GM18861 (cell line): ENCODE measurements at regions not wholly inside any gene's neighbourhood (a gene's known extent, or its start where the extent isn't known, plus 50 kb on each side); places are given as distances from the start of the nearest gene placed in this dataset.

ENCODE experiments used
- ATAC-seq: cut with Tn5 transposase; IDR thresholded peaks from one replicate; pipeline ENCODE4 v1.9.1; 2021; ENCODE audit not compliant: unreplicated experiment

DNA sequence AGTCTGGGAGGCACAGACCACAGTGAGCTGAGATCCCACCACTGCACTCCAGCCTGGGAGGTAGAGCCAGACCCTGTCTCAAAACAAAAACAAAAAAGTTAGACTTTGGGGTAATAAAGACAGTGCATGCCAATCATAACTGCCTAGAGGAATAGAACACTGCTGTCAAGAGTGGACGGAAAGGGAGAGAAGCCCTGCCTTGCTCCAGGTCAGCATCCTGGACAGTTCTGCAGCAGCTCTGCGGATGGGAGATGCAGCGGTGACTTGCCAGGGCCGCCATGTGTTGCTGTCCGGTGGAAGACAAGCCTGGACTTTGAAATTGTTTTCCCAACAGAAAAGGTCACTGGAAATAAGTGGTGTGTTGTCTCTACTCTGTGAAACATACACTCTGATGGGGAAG, 618.2 kb downstream of the TBC1D22A start:
- no peak for ATAC-seq

DNA sequence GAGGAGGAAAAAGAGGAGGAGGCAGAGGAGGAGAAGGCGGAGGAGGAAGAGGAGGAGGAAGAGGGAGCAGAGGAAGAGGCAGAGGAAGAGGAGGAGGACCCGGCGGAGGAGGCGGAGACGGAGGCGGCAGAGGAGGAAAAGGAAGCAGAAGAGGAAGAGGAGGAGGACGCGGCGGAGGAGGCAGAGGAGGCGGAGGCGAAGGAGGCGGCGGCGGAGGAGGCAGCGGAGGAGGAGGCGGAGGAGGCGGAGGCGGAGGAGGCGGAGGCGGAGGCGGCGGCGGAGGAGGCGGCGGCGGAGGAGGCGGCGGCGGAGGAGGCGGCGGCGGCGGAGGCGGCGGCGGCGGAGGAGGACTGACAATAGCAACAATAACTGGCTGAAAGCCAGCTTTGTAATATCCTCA, 616.6 kb downstream of the TBC1D22A start:
- no peak for ATAC-seq

DNA sequence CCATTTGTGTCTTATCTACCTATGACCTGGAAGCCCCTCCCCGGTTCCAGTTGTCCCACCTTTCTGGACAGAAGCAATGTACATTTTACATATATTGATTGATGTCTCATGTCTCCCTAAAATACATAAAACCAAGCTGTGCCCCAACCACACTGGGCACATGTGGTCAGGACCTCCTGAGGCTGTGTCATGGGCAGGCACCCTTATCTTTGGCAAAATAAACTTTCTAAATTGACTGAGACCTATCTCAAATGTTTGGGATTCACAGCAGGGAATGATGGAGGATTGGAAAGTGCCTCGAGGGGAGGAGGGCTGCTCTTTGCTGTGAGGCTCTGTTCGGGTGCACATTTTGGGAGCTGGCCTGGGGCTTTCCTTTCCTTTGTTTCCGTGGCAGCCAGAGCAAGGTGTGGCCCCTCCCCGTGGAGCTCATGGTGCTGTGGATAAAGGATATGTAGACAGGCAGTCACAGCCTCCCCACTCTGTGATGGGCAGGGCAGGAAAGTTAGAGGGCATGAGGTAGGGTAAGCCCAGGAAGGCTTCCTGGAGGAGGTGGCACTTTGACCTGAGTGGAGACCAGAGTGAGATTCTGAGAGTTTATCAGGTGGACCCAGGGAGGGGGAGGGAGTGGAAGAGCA, 615.6 kb downstream of the TBC1D22A start:
- ATAC-seq: no peak

DNA sequence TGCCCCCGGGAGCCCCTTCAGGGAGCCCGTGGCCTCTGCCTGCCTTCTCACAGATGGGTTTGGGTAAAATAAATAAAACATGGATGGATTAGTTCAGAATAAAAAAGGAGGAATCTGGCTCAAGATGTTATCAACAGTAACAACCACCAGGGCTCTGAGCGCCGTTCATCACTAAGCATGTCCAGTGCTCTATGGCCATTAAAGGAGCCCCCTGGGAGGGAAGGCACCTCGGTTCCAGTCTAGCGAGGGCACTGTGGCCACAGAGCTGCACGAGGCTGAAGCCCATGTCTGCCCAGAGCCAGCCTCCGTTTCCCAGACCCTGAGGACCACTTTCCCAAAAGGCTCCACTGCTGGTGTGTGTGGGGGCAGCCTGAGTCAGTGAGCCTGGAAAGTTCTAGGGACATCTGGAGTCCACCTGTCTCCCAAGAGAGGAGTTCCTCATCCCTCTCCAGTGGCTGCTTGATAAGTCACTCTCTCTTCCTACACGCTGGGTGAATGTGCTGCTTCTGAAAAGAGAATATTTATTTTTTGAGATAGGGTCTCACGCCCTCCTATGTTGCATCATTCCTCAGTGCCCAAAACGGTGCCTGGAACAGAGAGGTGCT, 614.6 kb downstream of the TBC1D22A start:
- ATAC-seq: no peak

DNA sequence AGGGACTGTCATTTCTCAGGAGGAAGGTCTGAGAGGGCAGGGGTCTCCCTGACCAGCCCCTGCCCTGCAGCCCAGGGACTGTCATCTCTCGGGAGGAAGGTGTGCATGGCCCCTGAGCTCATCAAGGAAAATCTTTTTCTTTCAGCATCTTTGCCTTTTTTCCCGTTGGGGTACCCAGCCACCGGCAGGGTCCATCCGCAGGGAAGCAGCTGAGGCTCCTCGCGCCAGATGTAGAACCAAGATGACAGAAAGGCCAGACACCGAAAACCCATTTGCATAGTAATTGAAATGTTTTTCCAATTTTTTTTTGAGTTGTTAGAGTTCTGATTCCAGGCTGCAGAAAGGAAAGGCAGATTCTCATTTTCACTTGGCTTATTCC, 613.9 kb downstream of the TBC1D22A start:
- ATAC-seq: no peak

DNA sequence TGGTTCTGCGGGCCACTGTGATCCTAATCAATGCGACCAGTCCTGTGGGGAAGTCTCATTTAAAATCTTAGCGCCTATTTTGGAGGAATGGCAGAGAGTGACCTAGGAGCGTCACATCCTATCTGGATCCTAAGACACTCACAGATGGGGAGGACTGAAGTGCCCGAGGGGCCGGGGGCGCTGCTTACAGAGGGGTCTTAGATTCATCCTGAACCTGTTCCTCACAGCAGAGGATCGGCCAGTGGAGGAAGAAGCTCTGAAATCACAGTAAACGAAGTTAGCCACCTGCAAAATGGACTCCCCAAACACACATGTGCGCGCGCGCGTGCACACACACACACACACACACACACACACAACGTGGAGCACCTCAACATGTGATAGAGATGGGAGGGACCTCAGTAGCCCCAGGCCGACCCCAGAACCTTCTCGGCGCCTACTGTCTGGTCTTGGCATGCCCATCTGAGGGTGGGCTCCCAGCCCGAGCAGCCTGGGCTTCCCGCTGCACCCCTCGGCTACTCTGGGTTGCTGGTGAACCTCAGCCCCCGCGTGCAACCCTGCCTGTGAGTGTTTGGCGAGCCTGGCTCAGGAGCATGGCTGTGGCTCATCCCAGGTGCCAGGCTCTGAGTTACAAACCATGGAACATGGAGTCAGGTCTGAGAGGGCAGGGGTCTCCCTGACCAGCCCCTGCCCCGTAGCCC, 613.3 kb downstream of the TBC1D22A start:
- ATAC-seq: no peak

DNA sequence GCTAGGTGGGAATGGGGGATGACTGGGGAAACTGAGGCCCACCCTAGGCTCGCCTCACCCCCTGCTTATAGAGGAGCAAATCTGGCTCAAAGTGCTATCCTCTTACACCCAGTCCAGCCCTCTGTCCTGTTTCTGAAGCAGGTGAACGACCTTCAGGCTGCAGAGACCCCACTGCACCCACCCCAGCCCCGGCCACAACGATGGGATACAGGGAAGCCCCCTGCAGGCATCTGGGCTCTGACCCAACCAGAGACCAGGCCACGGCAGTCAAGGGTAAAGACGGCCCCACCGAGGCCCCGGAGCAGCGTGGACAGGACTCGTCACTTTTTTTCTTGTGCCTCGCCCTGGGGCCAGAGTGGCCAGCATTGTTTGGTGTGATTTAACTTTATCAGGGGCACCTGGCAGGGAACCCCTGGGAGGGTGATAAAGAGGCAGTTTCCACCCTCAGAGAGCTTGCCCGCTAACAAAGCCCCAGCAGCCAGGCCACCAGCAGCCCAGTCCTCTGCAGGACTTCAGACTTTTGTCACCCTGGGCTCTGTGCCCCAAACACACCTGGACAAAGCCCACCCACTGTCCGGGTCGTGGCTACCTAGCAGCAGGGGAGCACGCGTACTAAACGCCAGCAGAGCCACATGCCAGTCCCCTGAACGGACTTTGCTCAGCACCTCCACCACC, 612.6 kb downstream of the TBC1D22A start:
- no peak for ATAC-seq

DNA sequence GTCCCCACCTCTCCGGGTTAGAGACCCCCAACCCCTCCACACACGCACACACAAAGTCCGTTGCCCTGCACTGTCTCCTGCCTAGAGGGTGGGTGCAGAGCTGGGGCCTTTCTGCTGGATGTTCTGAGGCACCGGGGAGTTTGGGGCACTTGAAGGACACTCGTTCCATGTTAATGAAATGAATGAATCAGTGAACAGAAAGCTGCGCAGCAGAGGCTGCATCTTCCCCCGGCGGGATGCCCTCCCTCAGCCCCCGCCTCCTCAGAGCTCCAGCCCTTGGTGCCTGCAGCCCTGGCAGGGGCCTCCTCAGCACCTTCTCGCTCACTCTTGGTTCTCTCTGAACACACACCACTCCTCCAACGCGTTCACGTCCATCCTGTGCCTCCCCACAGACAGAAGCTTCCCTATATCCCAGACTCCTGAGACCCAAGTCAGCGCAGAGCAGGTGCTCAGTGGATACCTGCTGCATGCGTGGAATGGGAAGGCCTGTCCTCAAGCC, 611.9 kb downstream of the TBC1D22A start:
- no peak for ATAC-seq

DNA sequence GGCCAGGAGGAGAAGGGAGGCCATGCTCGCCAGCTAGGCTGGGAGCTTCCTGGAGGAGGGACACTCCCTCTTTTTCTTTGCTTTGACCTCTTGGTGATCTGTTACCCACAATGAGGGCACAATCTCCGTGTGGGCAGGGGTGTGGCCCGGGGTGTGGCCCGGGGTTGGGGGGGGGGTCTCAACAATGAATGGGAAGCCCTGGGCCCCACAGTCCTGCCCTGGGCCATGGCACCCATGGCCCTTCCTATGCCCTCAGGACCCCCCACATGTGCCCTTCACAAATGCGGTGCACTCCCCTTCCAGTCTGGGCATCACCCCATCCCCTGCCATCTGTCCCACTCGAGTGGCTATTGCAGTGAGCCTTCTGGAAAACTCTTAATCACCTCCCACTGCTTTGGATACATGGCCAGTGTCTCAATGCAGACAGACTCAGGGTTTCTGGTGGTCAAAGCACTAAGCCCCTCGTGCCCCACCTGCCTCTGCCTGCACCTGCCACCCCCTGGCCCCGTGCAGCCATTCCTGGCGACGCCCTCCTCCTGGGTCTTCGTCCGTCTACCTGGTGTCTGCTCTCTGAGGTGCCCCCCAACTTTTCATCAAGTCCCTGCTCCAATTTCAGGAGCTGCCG, 611.3 kb downstream of the TBC1D22A start:
- no peak for ATAC-seq

DNA sequence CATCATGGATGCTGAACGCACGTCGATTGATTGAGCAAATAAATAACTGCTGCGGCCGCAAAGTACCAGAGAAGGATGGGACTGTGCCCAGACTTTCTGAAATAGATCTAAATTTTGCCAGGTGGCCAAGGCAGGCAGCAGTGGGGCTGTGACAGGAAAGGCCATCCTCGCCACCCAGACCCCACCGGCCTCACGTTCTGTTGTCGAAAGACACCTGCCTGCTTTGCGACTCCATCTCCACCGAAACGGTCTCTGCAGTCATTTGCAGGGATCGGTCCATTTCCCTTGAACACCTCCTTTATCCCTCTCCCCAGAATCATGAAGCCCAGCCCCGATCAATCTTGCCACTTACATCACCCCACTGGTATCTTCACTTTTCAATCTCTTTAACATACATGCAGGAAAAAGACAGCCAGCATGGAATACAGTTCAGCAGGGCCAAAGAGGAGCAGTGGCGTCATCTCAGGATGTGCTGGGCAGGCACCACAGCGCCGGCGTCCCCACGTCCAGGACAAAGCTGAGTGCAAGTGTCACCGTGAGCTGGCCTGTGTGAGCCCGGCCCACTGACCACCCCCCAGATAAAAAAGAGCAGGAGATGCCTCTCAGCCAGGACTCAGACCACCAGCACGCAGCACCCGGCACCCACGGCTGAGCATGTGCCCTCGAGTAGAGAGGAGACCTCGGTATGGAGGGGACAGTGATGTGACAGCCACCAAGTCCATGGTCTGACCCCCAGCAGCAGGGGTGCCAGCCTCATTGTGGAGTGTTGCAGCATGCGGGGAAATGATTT, 610.3 kb downstream of the TBC1D22A start:
- ATAC-seq: no peak

DNA sequence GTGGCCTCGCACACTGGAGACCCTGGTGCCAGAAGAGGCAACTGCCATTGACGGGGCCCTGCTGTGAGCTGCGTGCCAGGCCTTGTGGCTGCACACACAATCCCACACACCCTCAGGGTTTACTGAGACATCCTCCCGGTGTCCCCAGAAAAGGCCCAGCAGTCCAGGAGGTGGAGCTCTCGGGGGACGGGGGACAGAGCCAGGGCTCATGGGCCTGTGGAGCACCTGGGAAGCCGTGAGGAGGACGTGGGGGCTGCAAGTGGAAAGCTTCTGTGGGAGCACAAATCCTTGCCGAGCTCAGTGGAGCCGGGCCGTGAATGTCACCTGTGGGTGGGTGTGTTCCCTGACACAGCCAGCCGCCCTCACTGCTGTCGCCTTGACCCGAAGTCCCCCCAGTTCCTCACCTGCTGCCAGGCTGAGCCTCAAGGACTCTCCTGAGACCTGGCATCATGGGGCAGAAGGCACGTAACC, 609.7 kb downstream of the TBC1D22A start:
- no peak for ATAC-seq

DNA sequence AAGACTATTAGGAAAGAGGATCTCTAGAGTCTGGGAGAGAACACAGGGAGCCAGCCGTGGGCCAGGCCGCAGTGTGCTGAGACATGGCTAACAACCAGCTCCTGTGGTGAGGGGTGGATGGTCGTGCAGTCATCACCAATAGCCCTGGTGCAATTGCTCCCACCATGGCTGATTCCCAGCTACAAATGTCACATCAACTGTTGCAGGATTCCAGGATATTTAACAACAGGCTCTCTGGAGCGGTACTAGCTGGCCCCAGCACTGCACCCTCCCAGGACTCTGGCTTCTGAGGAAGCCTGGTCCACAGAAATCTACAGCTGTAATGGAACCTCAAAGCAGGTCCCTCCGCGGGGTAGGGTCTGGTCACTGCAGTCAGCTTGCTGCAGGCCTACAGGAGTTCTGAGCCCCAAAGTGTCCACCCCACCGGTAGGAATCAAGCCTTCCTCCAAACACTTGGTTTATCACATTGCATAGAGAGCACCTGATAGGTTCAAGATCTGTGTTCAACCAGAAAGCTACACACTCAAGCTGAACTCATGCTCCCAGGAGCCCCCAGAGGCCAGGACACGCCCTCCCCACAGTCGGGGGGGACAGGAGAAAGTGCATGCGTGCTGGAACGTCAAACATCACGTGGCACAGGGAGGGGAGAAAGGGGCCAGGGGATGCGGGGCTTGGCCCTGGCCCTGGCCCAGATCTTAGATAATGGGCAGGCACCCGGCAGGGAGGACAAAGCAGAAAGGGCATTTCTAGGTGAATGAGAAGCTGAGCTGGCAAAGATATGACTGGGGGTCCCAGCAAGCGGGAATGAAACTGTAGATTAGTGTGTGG, 609.0 kb downstream of the TBC1D22A start:
- ATAC-seq: no peak

DNA sequence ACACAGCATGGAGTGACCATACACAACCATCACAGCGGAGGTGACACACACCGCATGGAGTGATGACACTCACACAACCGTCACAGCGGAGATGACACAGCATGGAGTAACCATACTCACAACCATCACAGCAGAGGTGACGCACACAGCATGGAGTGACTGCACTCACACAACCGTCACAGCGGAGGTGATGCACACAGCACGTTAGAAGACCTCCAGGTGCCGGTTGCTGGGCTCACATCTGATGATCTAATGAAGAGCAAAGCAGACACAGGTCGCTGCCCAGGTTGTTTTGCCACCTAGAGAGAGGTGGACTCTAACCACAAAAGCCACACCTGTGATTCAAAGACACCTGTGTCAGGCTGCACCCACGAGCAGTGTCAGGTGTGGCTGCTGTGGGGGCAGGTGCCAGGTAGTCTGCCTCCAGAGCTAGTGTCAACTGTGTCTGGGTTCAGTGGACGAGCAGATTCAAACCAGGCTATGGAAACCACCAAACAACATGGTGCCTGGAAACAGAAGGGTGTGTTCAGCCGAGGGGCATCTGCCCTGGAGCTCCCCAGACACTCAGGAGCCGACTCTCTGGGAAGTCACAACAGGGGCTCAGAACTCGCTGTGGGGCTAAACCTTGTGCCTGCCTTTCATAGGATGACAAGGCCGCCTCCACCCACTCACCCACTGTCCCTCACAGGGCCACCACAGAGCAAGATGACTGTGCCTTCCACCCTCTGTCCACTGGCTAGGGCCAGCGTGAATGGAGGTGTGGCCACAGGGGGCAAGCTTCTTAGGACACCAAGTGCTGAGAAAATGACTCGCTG, 608.2 kb downstream of the TBC1D22A start:
- no peak for ATAC-seq

DNA sequence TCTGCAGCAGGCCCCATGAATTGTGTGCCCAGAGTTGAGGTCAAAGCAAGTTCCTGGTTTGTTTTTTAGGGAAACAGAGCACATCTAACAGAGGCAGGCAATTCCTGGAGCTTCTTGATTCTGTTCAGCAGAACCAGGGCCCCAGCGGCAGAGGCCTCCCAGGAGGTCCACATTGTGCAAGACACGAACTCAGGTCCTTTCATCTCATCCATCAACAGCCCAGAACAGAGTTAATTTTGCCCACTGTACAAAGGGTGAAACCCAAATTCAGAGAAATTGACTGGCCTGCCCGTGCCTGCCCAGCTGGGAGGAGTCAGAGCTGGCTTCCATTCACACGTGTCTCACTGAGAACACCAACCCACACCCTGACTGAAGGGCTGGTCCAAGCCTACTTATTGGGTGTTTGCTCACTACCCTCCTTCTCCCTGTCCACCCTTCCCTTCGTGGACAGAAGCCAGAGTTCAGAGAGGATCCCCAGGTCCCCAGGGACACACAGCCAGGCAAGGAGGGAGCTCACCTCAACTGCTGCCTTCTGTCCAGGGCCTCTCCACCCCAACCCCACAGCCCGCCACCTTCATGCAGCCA, 607.1 kb downstream of the TBC1D22A start:
- ATAC-seq: no peak

DNA sequence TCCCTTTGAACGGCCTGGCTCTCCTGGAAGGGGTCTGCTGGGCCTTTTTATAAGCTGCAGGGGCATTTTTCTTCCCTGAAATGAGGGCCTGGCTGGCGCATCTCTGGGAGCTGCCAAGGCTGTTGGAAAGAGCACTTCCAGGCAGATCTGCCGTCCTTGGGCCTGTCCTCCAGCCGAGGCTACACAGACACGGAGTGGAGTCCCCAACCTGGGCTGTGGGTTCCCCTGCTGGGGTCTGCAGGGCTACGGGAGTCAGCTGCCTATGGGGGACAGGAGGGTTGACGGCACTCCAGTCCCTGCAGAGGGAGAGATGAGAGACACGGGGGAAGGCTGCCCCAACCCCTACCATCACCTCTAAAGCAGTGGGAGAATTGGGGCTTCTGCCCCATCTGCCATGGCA, 606.6 kb downstream of the TBC1D22A start:
- no peak for ATAC-seq

DNA sequence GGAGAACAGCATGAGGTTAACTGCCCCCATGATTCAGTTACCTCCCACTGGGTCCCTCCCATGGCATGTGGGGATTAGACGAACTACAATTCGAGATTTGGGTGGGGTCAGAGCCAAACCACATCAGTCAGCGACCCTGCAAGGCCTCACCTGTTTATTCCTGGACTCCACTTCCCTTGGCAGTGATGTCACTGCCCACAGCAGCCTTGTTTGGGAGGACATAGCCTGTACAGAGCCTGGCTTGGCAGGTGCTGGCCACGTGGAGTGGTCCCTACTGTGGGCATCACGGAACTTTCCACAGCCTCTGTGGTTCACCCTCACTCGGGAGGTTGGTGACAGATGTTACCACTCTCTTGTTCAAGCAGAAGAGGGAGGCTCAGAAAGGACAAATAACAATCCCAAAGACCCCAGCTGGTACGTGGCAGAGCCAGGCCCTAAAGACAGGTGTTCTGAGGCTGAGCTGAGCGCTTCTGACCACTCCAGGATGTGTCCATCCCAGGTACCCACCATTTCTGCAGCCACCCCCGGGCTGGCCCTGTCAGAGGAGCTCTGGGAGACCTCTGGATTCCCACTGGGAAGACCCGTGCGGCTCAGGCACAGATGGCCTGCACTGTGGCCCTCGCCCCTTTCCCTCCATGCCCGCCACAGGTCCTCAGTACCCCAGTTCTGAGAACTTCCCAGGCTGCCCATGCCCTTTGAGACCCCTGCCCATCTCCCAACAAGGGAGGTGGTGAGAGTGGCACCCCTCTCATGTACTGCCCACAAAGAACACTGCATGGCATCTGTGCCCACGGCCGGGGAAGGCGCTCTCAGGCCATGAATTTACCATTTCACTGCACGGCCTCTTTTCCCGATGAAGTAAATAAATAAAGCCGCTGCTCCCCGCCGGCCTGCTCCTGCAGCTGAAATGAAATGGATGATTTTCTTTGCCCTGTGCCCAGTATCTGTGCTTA, 605.8 kb downstream of the TBC1D22A start:
- no peak for ATAC-seq

DNA sequence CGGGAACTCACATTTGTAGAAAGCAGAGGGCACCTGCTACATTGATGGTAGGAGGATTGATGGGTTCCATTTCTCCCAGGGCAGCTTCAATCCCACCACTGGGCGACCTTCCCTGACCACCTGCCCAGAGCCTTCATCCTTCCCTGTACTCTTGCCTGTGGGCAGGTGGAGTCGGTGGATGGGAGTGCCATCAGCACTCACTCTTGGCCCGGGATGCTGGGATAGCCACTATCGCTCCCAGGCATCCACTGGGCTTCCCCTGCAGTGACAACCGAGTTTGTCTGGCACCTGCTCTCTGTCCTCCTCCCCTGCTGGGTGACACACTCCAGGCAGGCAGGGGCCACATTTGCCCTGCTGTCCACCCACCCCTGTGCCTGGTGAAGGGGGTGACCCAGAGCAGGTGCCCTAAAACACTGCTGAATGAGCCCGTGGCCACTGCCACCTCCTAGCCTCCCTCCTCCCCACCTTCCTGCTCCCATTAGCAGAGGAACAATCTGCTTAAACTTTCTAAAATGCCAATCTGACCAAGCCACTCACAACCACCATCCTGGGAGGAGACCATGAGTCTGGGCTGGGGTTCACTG, 604.7 kb downstream of the TBC1D22A start:
- ATAC-seq: no peak
